Urothelium cell line (cell line): ENCODE measurements at regions not wholly inside any gene's neighbourhood (a gene's known extent, or its start where the extent isn't known, plus 50 kb on each side); places are given as distances from the start of the nearest gene placed in this dataset.
"Not testable (repeated sequence)": the region's sequence is repeated elsewhere in the genome, so short reads cannot be mapped to it uniquely, and the experiment has no call there.

Source experiments
- DNase-seq: peaks from one replicate; pipeline ENCODE4 v3.0.0; 2011; ENCODE audit warnings: low spot score, mixed read lengths
- FAIRE-seq: peaks from 2 replicates; lab custom pipeline; 2011; peaks lifted over from hg19 to GRCh38; lab: Jason Lieb, UNC

DNA sequence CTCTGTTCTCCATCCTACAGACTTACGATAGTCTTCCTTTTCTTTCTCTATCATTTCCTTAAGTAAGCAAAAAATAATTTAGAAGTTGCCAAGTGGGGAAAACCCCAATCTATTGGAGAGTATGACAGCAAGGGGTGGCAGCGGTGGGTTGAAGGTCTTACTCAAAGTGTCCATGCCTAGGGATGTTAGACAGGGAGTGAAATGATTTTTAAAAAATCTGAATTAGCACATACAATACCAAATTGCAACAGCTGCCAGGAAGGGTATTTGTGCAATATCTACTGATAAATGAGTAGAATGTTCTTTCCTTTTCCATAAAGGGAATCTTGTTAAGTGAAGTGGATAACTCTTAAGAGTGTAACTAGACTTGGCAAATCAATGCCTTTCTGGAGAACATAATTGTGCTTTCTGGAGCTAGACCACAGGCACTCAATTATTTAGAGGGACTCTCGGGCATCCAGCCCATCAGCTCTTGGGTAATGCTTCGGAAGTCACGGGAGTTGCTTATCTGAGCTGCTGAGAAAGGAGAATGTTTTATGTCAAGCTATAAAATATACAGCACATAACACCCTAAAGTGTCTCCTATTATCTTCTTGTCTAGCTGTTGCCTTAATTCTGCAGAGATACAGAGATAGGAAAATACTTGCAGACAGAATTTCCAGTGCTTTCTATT is 151.5 kb downstream of the KCNJ2 start:
- DNase-seq, result no peak
- FAIRE-seq, result no peak

DNA sequence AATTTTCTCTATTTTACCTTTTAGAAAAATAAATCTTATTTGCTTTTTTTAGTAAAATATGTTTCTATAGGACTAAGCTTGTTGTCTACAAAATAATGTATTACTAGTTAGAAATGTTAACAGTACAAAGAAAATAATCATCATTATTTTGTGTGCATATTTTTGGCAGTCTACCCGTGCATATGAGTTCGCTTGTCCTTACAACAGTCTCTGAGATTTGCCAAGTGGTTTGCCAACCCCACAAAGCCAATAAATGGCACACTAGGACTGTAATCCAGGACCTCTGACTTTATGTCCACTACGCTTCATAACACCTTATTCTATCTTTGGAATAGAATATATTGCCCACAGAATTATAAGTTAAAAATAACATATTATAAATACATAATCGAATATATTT is 152.0 kb downstream of the KCNJ2 start:
- DNase-seq (no peak), FAIRE-seq (no peak)

DNA sequence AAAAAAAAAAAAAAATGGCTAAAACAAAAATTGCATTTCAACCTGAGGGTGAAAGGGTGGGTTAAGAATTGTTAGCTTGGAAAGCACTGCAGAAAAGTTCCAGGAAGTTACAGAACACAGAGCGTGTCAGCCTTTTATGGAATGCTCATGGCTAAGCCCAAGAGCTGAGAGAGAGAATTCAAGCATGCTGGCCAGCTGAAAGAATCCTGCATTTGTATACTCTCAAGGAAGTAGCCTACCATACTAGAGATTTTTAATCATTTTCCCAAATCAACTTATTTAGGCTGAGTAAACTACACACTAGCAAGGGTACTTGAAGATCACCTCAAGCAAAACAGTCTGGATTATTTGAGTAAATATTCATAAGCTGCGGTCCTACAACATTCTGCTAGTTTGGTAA is 153.9 kb downstream of the KCNJ2 start:
- FAIRE-seq (no peak), DNase-seq (no peak)

DNA sequence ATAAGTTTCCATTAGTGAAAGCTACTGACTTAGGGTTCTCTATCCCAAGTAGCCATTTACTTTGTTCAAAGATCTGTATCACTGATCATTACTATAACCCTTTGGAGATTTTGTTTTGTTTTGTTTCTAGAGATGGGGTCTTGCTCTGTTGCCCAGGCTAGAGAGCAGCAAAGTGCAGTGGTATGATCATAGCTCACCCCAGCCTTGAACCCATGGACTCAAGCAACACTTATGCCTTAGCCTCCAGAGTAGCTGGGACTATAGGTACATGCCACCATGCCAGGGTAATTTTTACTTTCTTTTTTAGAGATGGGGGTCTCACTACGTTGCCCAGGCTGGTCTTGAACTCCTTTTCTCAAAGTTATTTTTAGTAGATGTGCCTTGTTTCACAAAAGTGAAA is 154.7 kb downstream of the KCNJ2 start:
- no peak for FAIRE-seq

DNA sequence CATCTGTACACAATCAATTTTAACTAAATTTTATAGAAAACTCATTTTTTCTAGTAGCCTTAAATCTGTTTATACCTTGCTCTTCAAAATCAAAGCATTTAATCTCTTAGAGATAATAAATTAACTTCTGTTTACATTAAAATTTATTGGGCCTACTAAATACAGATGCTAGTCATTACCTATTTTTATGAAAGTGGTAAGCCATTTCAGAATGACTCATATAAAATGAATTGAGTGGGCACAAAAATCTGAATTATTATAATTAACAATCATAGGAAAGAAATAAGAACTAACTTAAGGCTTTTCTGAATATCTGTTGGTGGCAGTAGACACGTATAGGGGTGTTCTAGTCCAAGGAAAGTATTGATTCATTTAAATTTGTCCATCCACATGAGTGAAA is 157.9 kb downstream of the KCNJ2 start:
- FAIRE-seq (no peak), DNase-seq (no peak)

More for the DNA sequence above, 154.7 kb downstream of the KCNJ2 start:
- DNase-seq, result no peak

DNA sequence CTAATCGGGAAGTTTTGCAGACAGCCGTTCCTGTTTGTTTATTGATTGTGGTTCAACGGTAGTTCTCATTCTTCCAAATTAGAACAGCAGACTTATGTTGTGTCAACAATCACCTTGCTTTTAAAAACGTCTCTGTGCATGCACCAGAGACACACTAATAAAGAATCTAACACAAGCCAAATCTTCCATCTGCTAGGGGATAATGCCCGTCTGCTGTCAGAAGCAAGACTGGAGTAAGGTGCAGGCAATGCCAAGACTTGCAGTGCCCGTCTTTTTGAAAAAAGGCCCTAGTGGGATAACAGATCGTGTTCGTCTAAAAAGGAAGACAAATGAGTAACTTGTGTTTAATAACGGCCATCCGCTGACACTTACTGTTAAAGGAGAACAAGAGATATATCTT is 158.4 kb downstream of the KCNJ2 start:
- DNase-seq, result no peak
- peak; percentile 75 for FAIRE-seq

DNA sequence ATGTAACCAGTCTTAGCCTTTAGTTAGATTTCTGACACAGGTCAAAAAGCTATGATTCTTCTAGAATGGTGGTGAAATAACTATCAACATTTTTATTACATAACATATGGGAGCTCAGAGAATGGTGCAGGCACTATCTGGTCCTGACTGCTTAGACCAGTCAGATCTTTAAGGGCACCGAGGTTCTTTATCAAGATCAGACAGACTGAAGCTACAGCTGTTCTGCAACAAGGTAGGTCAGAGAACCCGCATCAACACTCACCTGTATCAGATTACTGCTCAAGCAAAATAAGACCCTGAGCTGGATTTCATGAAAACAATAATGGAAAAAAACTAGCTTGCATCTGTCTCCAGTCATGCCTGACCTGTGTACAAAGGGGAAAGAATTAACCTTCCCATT is 160.4 kb downstream of the KCNJ2 start:
- DNase-seq, result no peak
- FAIRE-seq, result no peak

DNA sequence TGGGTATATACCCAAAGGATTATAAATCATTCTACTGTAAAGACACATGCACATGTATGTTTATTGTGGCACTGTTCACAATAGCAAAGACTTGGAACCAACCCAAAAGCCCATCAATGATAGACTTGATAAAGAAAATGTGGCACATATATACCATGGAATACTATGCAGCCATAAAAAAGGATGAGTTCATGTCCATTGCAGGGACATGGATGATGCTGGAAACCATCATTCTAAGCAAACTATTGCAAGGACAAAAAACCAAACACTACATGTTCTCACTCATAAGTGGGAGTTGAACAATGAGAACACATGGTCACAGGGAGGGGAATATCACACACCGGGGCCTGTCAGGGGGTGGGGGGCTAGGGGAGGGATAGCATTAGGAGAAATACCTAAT is 161.7 kb downstream of the KCNJ2 start:
- not testable (repeated sequence) for DNase-seq, FAIRE-seq

DNA sequence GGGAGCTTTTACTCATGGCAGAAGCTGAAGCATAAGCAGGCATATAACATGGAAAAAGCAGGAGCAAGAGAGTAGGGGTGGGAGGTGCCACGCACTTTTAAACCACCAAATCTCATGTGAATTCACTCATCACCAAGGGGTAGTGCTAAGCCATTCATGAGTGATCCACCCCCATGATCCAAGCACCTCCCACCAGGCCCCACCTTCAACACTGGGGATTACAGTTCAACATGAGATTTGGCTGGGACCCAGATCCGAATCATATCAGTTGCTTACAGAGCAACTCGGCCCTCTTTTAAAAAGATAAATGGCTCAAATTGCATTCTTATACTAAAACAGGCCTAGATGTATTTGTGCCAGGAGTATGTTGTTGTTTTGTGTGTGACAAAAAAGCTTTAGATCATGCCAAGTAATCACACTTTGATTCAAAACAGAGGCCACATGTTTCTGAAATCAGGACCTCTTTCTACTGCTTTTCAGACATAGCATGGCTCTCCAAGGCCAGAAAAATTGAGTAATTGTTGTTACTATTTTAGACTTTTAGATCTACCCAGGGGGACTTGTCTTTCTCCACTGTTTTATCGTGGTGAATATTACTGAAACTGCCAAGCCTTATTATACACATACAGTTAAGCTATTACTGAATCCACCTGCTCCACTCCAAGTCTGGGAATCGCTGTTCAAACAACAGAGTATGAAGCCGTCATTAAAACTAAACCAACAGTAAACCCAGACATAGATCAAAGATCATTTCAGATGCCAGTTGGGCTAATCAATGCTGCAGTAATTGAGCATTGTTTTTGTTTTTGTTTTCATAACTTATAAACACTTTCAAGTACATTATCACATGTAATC is 163.3 kb downstream of the KCNJ2 start:
- no peak for FAIRE-seq
- no peak for DNase-seq

DNA sequence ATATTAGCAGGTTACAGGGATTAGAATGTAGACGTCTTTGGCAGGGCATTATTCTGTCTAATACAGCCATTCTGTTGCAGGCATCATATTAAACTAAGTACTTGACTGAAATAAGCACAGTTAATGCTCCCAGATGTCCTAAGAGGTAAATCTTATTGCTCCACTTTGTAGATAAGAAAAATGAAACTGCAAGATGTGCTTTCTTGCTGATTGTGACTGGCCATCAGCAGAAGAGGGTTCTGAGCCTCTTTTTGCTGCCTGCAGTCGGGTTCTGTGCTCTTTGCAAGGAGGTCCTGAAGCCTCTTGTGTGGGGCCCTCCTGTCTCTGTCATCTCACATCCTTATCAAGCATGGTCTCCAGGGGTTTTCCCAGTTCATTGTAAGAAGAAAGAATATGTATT is 167.1 kb downstream of the KCNJ2 start:
- FAIRE-seq (no peak), DNase-seq (no peak)

DNA sequence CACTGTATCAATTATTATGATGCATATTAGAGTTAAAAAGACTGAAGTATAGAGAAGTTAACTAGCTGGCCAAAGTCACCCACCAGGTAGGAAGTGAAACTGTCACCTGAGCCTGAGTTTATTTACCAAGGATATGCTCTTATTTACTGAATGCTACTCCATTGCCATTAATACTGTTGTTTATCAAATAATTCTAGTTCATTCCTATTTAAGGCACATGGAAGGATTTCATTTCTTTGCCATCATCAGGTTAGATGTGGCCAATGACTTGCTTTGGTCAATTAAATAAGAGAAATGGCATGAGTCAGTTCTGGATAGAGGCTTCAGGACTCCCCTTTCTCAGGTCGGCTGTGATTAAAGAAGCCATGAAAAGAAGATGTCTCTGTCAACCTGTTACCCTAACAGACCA is 169.6 kb downstream of the KCNJ2 start:
- DNase-seq (no peak), FAIRE-seq (peak; percentile 62)

DNA sequence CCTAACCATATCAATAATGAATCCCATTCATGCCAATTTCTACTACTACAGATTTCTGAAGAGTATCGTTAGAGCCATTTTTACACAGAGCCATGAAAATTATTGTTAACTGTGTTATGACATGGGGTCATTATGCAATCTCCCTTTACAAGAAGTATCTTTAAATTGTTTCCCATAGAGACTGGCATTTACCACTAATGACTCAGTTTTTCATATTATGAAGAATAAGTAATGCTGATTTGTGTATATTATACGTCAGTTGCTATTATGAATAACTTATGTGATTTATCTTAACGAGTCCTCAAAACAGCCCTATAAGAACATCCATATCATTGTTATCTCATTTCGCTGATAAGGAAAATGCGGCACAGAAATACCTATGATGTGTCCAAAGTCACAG is 173.8 kb downstream of the KCNJ2 start:
- no peak for FAIRE-seq

DNA sequence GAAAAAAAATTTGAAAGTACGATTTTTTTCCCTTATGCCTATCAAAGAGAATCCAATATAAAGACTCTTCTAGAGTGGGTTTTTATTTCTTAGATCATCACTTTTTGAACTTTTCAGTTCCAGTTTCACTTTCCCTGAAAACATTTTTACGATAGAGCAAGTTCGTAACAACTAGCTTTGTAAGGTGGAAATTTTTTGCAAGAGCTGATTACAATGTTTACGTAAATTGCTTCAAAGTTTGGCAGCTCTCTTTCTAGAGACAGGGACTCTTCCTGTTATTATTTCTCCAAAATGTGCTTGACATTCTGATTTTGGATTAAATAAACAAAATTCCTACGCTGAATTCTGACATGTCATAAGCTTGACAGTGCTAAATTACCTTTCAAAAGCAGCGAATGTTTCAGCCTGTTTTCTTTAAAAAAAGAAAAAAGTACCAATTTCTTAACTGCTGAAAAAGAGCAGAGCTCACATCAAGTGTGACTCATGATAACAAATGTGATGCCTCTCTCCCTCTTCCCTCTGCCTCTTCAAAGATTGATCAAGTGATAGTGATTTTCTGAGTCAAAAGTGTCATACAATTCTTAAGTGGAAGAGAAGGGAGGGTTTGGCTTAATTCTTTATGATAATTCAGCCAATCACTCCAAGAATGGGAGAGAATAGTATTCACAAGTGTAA is 175.2 kb downstream of the KCNJ2 start:
- no peak for DNase-seq
- no peak for FAIRE-seq

More for the DNA sequence above, 173.8 kb downstream of the KCNJ2 start:
- no peak for DNase-seq

DNA sequence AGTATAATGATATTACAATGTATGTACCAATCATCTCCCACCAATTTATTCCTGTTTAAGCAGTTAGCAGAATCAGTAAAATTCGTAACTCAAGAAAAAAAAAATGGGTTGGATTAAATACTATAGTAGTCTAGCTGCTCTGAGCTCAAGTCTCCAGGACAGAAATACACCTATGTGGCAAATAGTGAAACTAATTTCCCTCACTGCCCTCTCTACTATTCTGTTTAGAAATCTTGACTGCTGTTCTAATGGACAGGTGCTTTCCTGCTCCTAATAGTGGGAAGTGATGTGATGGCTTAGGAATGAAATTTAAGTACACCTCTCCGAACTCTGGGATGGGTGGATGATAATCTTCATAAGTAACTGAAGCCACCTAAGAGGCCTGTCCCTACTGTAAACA is 175.7 kb downstream of the KCNJ2 start:
- DNase-seq, result no peak
- FAIRE-seq, result peak; percentile 37

DNA sequence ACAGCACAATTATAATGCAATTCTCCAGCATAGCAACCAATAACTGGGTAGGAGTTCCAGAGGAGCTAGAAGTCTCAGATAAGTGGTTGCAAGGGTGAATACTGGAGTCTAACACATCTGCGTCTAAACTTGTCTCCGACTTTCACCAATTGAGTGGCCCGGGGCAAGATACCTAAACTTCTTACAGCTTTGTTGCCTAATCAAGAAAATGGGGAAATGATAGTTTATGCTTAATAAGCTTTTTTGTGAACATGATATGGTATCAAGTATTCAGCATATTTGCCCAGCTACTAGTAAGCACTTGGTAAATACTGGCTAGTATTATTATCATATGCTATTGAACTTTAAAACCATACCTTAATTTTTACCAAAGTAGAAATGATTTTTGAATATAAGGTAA is 183.5 kb downstream of the KCNJ2 start:
- no peak for FAIRE-seq

DNA sequence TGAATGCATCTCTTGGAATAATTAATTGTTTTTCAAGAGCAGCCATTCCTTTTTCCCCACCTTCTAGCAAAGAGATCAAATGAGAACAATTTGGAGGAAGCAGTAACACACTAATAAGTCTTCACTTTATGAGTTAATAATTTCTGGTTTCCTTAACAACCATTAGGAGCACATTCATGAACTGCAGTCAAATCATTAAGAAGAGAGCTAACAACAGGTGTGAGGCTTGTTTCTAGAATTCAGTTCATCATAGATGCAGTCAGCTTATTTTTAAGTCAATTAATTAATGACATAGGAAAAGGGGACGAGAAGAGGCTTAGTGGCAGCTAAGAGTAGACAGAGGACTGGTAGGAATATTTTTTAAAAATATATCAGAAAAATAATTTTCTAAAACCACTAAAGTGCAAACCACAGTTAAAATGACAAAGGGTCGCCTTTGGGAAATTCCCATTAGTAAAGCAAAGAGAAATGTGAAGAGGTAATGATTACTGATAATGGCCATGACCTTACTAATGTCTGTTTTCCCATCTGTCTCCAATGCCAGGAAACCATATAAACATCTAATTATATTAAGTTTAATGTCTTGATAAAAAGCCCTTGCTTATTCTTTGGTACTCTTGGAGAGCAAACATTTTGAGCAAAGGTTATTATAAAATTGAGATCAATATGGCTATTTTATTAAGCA is 184.2 kb downstream of the KCNJ2 start:
- DNase-seq (no peak), FAIRE-seq (no peak)

More for the DNA sequence above, 183.5 kb downstream of the KCNJ2 start:
- DNase-seq, result no peak

DNA sequence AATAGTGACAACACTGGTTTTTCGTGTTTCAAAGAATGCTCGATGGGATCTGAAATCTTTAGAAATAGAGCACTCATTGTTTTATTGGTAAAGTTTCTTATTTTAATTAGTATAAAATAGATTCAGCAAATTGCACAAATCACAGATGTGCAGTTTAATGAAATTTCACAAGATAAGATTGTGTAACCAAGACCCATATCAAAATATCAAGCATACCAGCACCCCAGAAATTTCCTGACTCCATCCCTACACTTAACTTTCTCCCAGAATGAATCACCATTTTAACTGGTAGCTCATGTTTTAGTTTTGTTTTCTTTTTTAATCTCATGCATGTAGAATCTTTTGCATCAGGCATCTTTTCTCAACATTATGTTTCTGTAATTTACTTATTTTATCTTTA is 185.9 kb downstream of the KCNJ2 start:
- FAIRE-seq (no peak), DNase-seq (no peak)

DNA sequence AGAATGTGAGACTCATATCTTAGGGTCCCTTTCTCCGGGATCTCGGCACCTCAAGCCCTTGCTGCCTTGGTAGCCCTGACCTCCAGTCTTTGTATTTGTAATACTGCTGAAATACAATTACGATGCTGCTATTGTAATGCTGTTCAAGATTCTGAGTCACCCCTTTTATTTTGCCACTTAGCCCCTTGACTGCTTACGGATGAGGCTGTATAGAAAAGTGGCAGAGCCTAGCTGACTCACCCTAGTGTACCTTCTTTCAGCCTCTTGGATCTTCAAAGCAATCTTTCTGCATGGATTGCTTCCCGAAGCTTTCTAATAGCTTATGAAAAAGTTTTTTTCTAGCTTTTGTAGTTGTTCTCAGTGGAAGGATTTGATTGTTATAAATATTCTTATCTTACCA is 187.9 kb downstream of the KCNJ2 start:
- DNase-seq (no peak), FAIRE-seq (no peak)

DNA sequence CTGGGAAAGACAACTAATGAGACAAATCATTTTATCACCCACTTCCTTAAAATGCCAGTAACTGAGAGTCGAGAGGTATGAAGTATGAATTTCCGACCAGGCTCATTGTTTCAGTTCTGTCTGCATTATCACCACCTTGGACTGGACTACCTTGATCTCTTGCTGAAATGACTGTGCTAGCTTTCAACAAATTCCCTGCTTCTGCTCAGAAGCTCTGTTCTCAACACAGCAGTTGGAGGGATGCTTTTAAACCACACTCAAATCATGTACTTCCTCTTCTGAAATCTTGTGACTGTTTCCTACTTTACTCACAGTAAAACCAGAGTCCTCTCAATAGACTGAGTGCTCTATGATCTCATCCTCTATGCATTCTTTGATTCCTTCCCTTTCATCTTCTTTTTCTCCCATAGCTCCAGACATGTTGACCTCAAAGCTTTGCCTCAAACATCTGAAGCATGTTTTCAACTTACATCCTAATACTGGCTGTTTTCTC is 195.8 kb downstream of the KCNJ2 start:
- DNase-seq (peak; percentile 61), FAIRE-seq (no peak)

DNA sequence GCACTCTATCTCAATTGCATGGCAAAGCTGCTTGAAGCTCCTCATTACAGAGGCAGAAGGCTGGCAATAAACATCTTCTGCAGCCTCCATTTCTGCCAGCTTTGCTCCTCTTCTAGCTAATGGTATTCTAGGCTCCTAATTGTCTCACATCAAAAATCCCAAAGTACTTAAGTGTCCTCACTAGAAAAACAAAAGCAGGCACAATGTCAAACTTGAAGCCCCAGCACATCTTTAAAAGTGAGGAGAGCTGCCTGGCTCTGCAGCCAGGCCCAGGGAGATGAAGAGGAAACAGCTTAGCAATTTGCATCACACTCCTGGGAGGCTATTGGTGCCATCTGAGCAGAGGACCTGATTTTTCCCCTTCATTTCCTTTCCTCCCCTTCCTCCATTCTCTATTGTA is 197.1 kb downstream of the KCNJ2 start:
- FAIRE-seq, result no peak
- DNase-seq, result no peak

DNA sequence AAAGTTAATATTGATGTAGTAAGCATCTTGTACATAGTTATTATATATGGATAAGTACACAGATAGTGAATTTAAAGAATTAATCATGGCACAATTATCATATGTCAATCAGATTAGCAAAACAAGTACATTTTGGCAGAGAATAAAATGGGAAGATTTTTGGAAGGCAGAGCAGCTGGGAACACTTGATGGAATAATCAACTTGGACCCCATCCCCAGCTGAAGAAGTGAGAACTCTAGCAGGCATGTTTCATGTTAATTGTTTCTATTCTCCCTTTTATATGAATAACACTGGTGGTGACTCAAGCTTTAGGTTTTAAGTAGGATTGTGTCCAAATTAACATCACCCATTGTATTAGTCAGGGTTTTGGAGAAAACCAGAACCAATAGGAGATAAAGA is 198.7 kb downstream of the KCNJ2 start:
- FAIRE-seq, result no peak
- no peak for DNase-seq
